Putamen (tissue), 1 donor: ENCODE measurements at regions not wholly inside any gene's neighbourhood (a gene's known extent, or its start where the extent isn't known, plus 50 kb on each side); places are given as distances from the start of the nearest gene placed in this dataset.
A peak's percentile ranks its signal among the peaks of the same experiment; 100 is the strongest.

Source experiments
- DNase-seq: peaks from one replicate; pipeline ENCODE4 v3.0.0-alpha.2; 2016; ENCODE audit warnings: low spot score

DNA sequence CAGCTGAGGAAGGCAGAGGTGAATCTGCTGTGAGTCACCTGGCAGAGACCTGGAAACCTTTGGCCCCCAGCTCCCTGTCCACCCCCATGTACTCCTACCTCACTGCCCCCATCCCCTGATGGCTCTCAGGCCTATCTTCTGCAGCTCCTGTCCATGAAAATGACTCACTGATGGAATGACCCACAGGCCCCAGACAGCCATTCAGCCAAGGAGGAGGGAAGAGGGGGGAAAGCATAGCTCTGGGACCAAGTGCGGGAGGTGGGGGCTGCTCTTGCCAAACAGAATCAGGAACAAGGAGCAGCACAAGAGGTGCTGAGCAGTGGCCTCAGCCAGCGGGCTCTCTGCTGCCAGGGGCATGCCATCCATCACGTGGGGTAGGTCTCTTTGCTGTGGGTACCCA lies 111.4 kb upstream of the C1QTNF9B start:
- no peak for DNase-seq

DNA sequence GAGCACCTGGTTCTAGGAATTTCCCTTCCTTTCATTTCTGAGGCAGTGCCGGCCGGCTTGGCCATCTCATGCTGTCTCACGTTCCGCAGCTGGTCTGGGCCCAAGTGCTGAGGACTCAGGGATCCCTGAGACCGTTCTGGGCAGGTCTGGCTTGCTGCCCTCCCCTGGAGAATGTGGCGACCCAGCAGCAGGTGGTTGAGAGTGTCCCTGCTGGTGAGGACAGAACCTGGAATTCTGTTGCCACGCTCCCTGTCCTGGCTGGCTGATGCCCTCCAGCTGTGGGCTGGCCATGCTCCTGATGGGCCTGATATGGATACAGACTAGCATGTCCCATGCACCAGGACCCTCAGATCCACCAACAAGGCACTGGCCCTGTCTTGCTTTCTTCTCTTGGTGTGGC lies 114.0 kb upstream of the C1QTNF9B start:
- DNase-seq: no peak

DNA sequence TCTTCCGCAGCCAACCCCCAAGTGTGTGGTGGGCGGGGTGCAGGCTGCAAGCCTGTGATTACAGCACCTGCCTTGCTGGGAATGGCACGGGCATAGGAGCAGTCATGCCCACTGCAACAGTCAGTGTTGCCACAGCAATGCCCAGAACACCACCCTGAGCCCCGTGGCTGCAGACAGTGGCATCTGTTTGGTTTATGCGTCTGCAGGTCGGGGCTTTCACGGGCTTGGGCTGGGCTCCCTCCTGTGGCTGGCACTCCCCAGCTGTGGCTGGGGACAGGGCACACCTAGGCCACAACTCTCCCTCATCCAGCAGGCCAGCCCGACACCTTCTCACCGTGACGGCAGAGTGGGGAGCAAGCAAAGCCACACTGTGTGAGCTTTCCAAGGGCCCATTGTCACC lies 115.3 kb upstream of the C1QTNF9B start:
- DNase-seq: no peak

DNA sequence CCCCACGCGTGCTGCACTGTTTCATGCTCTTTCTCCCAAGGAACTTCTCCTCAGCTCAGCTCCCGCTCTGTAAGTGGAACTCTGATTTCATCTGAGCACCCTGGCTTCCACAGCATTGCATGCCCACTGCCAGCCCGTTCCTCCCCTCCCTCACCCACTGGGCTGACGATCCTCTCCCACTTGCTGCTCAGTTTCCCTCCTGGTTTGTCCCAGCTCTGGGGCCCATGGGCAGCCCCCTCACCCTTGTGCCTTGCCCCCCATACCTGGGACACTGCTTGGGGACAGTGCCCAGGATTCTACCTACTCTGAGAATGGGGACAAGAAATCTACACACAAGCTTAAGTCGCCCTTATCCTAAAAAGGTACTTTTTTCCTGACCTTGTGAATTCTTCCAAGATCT lies 115.9 kb upstream of the C1QTNF9B start:
- no peak for DNase-seq

DNA sequence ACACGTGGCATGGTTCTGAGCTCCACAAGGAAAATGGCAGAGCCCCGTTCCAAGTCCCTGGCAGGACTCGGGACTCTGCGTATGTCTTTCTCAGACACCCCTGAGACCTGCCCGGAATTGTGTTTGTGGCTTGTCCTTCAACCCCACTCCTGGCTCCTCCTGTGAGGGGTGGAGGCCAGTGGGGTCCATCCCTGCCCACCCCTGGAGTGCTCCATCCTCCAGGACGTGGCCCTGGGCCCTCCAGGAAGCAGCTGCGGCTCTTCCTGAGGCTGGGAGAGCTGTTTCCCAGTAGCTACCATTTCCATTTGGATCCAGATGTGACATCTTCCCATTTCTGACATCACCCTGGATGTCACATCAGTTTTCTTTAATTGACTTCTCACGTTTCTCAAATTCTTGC lies 118.7 kb upstream of the C1QTNF9B start:
- DNase-seq: no peak

DNA sequence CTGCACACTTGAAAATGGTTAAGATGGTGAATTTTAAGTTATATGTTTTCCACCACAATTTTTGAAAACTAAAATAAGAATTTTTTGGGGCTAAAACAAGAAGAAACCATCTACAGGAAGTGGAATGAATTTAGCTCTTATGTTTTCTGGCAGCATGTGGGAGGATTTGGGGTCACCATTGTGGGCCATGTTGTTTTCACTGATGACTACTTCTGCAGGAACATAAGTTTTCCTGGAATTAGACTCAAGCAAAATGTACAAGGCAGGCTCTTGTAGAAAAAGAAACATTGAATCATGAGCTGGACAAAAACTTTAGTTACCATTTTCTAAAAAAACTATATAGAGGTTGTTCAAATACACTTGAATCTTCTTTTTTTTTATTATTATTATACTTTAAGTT lies 125.3 kb upstream of the C1QTNF9B start:
- DNase-seq: no peak

DNA sequence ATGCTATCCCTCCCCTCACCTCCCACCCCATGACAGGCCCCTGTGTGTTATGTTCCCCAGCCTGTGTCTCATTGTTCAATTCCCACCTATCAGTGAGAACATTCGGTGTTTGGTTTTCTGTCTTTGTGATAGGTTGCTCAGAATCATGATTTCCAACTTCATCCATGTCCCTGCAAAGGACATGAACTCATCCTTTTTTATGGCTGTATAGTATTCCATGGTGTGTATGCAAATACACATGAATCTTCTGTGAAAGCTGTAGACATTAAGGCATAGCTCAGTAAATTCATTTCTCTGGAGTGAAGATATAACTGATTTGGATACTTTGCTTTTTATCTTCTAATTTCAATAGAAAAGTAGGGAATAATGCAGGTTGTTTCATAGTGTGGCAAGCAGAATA lies 125.8 kb upstream of the C1QTNF9B start:
- DNase-seq: no peak

DNA sequence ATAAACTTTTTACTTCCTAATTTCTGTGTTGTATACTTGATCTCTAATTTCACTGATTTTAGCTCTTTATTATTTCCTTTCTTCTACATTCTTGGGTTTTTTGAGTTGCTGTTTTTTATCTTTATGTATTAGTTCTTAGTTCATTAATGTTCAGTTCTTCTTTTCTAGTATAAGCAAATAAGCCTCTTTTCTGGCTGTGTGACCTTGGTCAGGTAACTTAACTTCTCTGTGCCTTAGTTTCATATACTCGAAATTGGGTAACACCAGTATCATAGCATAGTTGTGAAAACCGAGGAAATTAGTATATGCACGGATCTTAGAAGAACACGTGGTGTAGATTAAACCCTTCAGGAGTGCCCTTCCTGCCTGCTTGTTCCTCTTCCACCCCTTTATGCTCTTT lies 130.2 kb upstream of the C1QTNF9B start:
- no peak for DNase-seq

DNA sequence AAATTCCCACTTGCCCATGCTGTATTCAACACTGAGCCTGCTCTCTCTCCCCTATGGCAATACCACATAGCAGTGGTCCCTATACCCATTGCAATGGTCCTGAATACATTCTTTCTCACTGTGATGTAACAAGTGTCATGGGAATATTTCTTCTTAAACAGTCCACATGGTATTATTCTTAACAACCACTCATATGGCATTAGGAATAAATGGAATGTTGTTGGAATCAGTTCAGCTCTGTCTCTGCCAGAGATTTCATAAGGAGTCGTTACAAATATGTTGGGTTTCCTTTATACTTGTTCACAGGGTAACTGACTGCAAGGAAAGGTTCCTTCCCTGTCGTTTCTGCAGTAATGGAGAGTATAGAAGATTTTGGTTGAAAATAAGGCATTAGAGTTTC lies 128.3 kb upstream of the SPATA13 start:
- DNase-seq: no peak

DNA sequence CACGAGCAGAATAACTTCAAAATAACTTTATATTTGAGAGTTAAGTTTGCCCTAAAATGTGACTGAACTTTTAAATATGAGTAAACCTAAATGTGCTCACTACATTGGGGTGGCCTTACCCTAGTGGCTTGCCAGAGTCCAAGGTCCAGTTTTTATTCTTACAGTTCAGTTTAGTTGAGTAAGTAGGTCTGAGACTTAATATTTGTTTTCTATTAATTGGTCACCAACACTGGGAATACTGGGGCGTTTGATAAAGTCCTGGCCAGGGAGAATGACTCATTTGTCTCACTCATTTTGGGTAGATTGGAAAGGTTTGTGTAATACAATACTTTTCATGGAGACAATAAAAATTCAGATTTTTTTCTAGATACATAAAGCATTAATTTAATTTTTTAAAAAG lies 127.8 kb upstream of the SPATA13 start:
- no peak for DNase-seq

DNA sequence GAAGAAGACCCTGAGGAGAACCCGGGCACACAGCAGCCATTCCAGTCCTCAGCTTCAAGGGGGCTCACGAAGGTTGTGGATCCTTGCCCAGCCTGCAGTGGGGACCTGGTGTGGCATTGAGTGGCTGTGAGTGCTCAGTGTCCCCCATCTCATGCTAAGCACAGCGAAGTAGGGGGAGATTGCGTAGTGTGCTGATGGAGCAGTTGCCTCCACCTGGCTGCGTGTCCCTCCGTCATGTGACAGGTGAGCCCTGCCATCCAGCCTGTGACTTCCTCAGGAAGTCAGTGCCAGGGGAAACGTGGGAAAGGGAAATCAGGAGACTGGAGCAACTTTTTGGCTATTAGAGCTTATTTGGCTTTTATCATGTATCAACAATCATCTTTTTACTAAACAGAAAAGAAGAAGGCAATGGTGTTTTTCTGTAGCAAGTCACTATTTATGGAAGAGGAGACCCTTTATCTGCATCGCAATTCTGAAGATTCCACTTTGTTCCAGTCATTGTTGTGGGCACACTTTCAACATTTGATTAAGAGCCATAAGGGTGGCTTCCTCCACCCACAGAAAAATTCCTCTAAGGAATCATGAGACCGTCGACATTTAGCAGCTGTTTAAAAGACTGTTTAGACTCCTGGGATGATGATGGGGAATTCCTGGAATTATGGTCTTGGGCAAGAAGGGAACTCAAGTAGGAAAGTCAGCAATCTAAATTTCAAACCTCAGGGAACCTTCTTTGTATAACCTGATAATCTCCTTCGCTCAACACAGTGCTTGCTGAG lies 126.8 kb upstream of the SPATA13 start:
- DNase-seq: no peak

DNA sequence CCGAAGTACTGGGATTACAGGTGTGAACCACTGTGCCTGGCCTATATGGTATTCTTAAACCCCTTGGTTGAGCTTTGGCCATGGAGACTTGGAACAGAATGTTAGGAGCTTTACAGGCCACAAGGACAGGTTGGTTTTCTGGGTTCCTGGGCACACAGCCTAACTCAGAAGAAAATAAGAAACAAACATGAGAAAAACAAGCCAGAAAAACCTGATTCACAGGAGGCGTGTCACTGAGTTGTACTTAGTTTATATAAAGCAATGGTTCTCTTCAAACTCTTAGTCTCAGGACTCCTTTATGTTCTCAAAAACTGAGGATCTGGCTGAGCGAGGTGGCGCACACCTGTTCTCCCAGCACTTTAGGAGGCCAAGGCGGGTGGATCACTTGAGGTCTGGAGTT lies 125.1 kb upstream of the SPATA13 start:
- no peak for DNase-seq

DNA sequence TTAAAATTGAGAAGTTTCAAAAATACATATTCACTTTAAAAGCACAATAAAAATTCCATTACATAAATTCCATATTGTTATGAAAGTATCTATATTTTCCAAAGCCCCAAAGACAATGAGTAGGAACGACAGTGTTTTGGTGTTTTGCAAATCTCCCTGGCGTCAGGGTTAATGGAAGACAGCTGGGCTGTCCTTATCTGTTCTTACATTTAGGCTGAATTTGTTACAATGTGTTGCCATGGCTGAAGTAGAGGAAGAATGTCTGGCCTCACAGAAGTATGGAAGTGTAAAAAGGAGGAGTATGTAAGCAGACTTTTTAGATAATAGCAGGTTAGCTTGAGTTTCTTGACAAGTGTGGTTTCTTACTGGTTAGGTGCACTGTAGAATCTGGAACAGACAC lies 124.4 kb upstream of the SPATA13 start:
- DNase-seq: no peak

DNA sequence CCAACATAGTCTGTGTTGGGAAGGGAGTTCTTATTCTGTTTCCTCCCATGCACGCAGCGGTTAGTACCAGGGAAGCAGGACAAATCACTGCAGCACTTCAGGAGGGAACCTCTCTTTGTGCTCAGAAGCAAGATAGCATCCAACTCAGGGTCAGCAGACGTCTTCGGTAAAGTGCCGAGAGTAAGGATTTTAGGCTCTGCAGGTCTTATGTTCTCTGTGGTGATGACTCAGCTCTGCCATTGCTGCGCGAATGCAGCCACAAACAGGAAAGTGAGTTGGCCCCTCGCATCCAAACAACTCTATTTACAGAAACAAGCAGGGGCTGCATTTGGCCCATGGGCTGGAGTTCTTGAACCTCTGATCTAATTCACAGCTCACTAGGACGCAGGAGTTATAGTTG lies 122.1 kb upstream of the SPATA13 start:
- peak; percentile 46 for DNase-seq

DNA sequence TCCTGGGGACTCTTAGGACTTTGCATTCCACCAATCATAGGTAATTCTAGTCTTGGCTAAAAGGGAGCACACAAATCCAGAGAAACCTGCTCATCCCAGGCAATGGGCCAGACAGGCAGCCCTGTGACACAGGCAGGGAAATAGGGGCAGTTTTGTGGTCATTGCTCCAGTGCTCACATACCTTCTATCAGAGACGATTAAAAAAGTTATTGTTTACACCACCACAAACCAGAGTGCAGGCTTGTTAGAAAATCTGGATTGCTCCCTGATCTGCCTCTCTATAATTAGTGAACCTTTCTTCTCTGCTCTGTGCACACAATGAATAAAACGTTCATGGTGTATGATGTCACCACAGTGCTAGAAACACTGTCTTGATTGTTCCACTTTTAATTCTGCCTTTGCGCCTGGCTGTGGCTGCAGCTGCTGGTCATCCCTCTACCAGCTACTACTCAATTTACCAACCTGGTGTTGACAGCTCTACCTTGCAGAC lies 121.6 kb upstream of the SPATA13 start:
- peak; percentile 87 for DNase-seq

DNA sequence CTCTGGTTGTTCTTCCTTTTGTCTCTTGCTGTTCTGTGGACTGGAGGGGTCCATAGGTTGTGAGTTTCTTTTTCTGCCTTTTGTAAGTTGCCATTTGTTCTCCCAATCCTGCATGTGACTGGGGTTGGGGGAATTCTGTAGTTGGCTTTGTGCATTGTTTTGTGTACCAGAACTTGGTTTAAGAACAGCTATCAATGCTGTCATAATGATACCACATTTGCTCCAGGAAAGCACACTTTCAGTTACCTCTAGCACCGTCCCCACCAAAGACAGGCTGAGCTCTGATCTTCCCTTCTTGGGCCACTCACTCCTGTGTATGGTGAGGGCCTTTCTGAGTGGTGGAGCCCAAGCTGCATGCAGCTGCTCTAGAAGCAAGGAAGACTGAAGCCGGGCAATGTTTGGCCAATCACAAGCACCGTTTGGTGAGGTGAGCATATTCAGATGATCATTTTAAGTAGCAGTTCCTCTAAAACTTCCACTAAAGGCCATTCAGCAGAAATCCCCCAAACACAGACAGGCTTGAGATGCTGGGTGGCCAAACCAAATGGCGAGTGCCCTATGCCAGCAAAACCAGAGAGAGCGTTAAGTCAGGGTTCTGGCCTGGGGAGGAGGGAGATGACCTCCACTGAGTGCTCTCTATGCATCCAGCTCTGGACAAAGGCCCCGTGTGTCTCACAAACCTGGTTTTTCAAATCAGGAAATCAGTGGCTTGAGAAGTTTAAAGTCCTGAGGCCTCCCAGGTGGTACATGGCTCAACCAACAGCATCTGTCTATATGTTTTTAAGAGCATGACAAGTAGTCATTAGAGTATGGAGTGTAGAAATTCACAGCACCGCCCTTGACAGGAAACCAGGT lies 120.7 kb upstream of the SPATA13 start:
- peak; percentile 56 for DNase-seq

DNA sequence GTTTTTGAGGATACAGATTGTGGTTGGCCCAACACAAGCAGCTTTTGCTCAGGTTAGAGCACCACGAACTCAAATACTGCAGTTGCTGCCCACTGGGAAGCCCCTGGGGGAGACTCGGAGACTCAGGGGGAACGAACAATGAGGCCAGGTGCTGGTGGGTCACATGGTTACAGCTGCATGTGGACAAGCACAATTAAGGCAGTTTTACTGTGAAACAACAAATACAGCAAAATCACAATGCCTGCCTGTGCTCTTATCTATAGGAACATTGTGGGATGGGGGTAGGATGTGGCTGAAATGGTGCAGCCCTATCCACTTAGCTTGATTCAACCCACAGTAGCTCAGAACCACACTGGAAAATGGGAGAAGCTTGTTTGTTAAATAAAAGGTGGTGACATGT lies 119.7 kb upstream of the SPATA13 start:
- DNase-seq: peak; percentile 26

DNA sequence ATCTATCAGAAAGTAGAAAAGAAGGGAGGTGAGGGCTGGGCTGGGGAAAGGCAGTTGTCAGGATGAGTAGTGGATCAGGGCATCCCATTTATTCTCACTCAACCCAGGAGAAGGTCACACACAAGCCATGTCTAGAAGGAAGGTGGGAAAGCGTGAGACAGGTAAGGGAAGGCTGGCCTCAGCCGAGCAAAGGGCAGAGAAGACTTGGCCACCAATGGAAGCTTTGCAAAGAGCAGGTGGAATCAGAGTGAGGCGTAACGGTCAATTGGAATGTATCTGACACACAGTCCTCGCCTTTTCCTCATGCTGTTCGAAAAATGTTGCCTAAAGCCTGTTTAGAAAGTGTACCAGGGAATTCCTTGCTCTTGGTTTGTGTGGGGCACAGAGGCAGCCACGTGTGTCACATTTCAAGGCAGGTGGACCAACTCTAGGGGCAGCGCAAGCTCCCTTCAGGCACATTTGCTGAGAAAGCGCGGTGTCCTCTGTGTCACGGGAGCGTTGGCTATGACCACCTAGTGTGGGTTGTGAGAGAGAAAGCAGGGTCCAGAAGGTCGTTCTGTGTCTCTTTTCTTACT lies 118.8 kb upstream of the SPATA13 start:
- DNase-seq: no peak

DNA sequence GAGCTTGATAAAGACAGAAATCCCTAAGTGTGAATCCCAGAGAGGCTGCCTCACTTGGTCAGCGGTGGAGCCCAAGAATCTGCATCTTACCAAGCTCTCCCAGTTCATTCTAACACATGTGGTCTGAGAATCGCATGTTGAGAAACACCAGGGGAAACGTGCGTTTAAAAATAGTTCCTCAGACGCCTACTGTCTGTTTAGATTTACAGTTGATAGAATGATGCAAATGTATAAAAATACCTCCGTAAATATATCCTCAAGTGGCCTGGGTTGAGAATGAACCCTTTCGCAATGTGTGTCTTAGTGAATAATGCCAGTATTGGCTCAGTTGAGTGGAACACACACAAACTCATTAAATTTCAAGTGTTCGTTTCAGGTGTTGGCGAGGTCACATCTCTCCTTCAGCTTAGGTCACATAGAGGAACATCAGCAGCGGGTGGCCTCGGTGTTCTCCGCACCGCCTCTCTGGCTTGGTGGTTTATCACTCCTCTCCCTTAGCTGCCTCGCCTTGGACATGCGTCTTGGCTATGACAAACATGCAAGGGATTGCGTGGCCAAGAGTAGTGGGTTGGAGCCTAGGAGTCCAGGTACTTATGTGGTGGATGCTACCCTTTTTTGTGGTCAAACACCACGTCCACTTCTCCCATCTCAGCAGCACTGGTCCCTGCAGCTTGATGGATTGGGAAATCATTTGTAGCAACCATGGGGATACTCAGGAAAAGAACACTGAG lies 117.6 kb upstream of the SPATA13 start:
- no peak for DNase-seq

DNA sequence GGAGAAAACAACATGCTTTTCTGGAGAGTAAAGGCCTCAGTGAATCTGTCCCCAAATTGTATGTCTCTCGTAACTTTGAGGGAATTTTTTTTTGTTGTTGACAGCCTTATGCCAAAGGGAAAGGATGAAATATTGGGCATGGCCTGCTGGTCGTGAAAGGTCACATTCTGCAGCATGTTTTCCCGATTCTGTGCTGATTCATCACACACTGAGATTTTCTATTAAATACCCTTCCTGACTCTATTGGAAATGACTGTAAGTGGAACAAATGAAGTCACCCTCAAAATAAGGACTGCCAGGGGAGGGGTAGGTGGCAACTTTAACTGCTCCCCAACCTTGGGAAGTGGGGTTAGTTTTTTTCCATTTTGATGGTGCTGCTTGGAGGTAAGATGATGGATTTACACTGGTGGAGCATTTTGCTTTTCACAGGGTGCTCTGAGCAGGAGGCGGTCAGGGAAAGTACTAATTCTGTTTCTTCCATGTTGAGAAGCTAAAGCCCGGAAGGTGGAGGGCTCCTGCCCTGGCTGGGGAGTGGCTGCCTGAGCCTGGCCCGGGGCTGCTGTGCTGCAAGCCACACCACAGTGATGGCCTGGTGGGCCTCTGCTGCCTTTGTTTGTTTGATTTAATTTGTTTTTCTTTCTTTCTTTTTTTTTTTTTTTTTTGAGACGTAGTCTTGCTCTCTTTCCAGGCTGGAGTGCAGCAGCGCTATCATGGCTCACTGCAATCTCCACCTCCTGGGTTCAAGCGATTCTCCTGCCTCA lies 116.8 kb upstream of the SPATA13 start:
- no peak for DNase-seq

DNA sequence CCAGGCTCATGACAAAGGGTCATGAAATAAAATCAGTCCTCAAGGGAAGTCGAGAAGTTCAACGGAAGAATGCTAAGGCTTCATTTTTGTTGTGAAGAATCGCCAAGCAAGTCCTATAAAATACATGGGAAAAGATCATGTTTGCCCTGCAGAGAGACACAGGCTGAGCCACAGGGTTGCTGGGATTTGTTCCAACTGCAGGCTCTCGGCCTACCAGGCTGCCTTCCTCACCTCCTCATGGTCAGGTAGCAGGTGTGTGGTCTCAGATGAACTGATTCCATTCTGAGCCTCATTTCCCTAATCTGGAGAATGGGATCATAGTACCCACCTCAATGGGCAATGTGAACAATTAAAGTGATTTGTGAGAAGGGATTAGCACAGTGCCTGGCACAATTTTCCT lies 114.9 kb upstream of the SPATA13 start:
- DNase-seq: no peak

DNA sequence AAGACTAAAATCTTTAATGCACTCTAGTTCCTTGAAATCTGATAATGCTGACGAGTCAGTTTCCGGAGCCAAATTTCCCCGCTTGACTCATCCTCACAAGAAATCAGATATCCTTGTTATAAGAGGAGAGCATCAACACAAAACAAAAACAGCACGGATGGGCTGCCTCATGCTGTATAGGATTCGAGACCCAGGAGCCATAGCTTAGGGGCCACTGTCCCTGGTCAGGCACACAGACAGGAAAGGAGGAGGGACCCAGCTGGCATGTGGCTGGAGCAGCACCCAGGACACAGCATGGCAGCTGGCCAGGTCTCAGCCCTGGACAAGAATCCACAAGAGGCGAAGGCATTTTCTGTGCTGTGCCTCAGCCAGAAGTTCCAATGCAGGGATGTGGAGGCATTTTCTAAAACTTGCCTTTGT lies 110.2 kb upstream of the SPATA13 start:
- DNase-seq: peak; percentile 71
